ENCODE measurements at regions not wholly inside any gene's neighbourhood (a gene's known extent, or its start where the extent isn't known, plus 50 kb on each side); places are given as distances from the start of the nearest gene placed in this dataset.

DNA sequence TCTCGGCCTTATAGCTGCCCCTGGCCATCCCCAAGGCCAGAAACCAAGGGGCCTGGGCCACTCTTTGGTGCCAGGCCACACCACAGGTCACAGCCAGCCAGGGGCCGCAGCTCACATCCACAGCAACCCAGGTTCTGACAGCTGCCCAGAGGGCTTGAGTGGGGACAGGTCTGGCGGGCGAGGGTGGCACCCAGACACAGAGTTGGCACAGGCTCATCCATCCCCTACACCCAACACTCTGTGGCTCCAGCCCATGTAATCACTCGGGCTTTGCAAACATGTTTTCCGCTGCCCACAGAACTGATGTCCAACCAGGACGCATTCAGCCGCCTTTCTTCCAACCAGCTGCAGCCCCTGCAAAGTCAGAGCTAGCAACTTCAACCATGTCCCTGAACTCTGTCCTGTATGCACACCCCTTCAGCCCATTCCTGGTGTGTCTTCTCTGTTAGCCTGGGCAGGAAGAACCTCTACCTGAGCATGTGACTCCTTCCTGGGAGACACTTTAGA, 57.7 kb upstream of the PPP2R2D start:
- no peak for DNase-seq

DNA sequence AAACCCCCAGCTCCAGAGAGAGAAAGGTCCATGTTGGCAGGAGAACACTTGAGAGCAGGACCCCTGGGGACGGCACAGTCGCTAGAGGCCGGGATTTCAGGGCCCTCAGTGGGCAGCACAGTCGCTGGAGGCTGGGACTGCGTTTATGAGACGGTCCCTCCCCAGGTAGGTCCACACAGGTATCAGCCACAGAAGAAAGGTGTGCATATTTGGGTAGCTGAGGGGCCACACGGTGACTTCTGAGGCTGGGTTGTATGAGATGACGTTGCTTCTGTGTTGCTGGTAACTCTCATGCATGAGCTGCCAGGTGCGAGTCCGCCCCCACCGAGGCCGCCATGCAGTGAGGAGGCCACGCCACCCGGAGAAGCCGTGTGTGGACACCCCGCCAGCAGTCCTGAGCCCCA, 56.9 kb upstream of the PPP2R2D start:
- DNase-seq, result no peak

- DNase-seq, result no peak
Observed at GRCh38 chr10:131844529-131845084, 56.2 kb upstream of the PPP2R2D start.

- DNase-seq, result no peak
Observed at GRCh38 chr10:131845505-131846239, 55.1 kb upstream of the PPP2R2D start.

- DNase-seq, result no peak
Observed at GRCh38 chr10:131846240-131847101, 54.3 kb upstream of the PPP2R2D start.

GRCh38 chr10:131847241-131847783, 53.5 kb upstream of the PPP2R2D start:
- no peak for DNase-seq

GRCh38 chr10:131848296-131848695, 52.5 kb upstream of the PPP2R2D start:
- DNase-seq, result no peak

GRCh38 chr10:131848741-131849590, 51.8 kb upstream of the PPP2R2D start:
- no peak for DNase-seq

DNA sequence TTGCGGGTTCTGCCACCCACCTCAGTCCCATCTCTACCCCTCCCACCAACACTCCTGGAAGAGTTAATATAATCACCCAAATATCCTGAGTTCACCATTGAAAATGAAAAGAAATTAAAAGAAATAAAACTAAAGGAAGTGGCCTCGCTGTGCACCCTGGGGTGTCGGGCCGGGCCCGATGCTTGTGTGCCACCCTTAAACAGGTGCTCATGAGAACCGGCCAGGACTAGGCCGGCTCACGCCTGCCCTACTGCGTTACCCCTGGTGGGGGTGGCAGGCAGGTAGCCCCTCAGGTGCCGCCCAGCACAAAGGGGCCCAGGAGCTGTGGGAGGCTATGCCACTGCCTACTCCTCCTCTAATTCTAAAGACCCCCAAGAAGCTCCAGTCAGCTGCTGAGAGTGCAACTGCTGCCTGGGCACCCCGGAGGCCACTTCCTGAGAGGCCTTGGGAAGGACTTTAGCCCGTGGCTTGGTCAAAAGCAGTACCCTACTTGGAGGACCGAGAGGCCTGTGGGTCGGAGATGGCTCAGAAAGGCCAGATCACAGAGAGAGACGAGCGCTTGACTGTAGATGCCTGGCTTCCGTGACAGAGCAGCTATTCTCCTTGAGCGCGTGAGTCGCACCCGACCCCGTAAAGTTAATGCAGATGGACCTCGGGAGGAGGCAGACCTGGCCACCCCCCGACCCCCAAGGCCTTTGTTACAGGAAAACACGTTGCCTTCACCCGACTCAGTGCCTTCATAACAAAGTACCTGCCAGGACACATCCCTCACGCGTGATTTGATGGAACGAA, 51.0 kb upstream of the PPP2R2D start:
- DNase-seq, result no peak

DNA sequence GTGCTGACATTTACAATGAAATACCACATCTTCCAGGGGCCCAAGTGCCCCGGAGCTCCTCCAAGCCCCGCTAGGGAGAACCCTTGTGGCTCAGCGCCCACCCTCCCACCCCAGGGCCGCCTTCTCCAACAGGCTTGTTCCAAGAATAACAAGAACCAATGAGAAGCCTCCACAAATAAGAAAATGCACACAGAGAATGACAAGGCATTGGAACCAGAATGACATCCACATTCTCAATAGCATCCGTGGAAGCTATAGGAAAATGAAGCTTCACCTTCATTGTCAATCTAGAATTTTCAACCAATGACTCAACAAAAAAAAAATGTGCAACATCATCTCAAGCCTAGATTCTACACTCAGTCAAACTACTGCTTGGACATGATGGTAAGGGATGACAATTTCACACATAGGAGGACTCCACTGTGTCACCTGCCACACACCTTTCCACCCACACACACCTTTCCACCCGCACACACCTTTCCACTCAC, 50.4 kb upstream of the PPP2R2D start:
- DNase-seq, result no peak

Measured in T-helper 9 cell (primary cell).